ENCODE measurements at regions not wholly inside any gene's neighbourhood (a gene's known extent, or its start where the extent isn't known, plus 50 kb on each side); places are given as distances from the start of the nearest gene placed in this dataset.

DNA sequence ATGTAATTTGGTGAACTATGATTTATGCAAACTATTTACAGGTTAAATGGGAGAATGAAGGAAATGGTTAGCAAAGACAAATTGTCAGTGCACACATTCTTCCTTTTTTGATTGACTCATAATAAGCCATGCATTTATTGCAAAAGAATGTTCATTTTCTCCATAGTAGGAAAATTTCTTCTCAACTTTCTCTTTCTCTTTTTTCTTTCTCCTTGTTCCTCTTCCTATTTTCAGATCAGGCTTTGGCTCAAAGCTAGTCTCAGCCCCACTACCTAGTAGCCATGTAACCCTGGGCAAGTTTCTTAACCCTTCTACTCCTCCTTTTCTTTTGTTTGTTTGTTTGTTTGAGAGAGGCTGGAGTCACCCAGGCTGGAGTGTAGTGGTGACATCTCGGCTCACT is 156.6 kb downstream of the PIK3R1 start:
- TF ChIP-seq, protein P1, sequence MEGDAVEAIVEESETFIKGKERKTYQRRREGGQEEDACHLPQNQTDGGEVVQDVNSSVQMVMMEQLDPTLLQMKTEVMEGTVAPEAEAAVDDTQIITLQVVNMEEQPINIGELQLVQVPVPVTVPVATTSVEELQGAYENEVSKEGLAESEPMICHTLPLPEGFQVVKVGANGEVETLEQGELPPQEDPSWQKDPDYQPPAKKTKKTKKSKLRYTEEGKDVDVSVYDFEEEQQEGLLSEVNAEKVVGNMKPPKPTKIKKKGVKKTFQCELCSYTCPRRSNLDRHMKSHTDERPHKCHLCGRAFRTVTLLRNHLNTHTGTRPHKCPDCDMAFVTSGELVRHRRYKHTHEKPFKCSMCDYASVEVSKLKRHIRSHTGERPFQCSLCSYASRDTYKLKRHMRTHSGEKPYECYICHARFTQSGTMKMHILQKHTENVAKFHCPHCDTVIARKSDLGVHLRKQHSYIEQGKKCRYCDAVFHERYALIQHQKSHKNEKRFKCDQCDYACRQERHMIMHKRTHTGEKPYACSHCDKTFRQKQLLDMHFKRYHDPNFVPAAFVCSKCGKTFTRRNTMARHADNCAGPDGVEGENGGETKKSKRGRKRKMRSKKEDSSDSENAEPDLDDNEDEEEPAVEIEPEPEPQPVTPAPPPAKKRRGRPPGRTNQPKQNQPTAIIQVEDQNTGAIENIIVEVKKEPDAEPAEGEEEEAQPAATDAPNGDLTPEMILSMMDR (conservative IDR thresholded peaks at IDR 0.05), result no peak
- no peak overlapping the region for H3K27ac ChIP-seq

DNA sequence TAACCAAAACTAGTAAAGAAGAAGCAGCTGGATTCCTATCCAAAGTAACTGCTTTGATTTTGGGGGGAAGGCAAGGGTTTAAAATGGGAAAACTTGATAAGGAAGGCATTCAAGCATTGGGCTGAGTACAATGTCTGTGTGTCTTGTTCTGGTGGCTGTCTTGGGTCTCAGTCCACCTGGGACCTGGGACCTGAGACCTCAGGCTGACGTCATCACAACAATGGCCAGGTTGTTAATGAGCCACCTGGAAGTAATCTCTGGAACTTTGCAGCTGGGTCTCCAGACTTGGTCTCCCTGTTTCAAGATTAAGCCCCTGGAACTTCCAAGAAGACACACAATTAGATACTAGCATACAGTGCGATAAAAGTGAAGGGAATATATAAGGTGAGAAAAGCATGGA is 157.5 kb downstream of the PIK3R1 start:
- TF ChIP-seq, protein P1 (conservative IDR thresholded peaks at IDR 0.05), result no peak
- H3K27ac ChIP-seq, result no peak overlapping the region

DNA sequence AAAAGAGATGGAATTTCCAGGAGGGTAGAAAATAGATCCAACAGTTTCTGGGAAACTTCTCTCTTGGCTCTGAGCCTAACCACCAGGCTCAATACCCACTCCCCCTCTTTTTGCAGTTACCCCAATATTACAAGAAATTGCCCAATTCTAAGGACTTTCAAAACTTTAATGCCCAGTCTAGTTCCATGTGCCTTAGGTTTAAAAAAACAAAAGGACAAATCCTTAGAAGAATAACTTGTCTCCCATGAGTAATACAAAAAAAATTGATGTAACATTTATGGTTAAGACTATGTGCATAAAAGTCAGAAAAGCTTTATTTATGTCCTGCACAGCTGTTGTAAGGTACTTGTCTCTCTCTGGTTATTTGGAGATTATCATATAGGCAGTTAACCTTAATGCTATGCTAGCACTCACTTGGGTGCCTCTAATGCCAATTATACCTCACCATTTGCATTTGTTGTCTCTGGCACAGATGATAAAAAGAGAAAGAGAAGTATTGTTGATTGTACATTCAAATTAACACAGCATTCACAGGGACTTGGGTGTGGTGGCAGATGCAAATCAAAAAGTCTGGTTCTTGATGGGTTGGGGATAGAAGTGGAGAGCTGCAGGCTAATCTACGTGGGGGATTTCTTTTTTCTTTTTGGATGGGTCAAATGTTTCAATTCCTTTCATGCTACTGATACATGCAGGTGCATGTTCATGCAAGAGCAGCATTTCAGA is 159.4 kb downstream of the PIK3R1 start:
- no peak overlapping the region for H3K27ac ChIP-seq
- TF ChIP-seq, protein P1 (conservative IDR thresholded peaks at IDR 0.05), result no peak

DNA sequence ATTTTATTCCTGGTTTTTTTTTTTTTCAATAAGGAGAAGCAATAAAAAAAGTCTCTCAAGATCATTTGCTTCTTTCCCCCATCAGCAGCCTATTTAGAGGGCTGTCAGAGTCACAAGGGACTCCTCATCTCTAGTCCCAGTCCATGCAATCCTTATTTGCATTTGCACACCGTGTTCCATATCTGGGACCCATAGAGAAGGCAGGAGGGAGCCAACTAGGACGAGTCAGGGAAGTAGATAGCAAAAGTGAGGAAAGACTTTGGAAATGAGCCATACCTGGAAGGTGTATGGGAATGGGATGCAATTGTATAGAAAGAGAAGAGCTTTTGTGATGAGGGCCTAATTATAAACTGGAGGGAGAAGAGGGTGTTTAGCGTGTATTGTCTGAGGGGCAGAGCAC is 160.0 kb downstream of the PIK3R1 start:
- TF ChIP-seq, protein P1 (conservative IDR thresholded peaks at IDR 0.05), result no peak
- H3K27ac ChIP-seq, result no peak overlapping the region

DNA sequence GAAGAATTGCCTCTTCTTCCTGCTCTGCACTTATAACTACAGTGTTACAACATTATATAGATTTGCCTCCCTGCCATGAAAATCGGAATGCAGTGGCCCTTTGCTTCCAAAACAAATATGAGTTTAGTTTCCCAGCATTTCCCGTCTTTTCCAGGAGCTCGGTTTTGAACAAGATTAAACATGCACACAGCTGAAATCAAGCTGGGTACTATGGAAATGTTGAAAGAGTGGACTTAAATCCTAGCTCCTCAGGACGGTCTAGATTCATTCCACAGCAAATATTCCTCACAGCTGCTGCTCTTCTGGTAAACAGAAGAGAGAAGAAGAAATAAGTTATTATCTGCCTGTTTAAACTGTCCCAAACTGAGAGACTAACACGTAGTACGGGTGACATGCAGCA is 161.4 kb downstream of the PIK3R1 start:
- TF ChIP-seq, protein P1 (conservative IDR thresholded peaks at IDR 0.05), result no peak
- no peak overlapping the region for H3K27ac ChIP-seq

DNA sequence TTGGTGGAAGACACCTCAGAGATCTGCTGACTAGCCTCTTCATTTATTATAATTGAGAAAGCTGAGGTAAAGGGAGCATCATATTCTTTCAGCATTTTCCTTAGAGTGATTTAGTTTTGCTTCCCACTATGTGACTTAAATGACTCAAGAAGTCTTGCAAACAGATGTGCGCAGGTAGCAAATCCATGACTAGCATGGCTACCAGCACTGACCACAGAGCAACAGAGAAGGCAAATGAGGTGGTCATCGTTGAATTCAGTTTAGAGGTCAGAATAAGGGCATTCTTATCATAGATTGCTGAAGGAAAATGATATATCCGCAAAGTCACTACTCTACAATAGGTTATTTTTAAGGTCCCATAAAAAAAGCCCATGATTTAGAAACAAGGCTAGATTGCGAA is 162.2 kb downstream of the PIK3R1 start:
- TF ChIP-seq, protein P1 (conservative IDR thresholded peaks at IDR 0.05), result no peak
- H3K27ac ChIP-seq, result no peak overlapping the region

DNA sequence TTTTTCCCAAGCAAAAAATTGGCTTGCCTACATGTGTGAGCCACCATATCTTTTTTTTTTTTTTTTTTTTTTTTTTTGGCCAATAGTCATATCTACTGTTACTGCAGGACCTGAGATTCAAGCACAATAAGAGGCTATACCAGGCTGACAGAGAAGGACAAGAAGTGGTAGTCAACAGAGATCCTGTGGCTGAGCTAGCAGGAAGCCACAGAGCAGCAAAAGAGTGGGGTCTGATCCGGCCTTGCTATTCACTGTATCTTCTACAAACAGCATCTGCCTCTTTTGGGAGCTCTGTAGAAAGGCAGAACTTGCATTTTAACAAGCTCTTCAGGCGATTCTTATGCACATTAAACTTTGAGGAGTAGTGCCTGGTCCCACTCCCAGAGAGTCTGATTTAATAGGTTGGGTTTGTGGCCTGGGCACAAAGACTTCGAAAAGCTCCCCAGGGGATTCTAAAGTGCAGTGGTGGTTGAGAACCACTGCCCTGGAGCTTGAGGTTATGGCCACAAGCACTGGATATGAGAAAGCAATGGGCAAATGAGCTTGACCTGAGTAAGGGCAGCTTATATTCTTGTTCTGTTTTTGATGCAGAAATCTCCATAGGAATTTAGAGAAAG is 162.8 kb downstream of the PIK3R1 start:
- no peak overlapping the region for H3K27ac ChIP-seq
- TF ChIP-seq, protein P1 (conservative IDR thresholded peaks at IDR 0.05), result no peak
